ENCODE measurements at regions not wholly inside any gene's neighbourhood (a gene's known extent, or its start where the extent isn't known, plus 50 kb on each side); places are given as distances from the start of the nearest gene placed in this dataset.
A peak's percentile ranks its signal among the peaks of the same experiment; 100 is the strongest.

DNA sequence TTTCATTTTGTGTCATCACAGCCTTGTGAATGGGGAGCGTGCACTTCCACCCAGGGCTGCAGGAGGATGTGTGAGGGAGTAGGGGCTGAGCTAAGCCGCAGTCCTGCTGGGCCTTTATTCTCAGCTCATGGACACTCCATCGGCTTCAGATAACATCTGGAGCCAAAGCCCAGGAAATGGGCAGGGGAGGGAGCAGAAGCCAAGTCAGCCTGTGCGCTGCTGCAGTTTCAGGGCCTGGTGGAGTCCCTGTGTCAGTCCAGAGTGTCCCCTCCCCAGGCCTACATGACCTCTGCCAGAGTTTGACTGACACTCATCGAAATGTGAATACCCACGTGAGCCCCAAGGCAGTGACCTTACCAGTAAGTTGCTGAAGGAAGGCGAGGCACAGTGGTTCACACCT, 242.2 kb downstream of the LOXHD1 start:
- no peak overlapping the region for H3K27ac ChIP-seq
- TF ChIP-seq, protein P1, sequence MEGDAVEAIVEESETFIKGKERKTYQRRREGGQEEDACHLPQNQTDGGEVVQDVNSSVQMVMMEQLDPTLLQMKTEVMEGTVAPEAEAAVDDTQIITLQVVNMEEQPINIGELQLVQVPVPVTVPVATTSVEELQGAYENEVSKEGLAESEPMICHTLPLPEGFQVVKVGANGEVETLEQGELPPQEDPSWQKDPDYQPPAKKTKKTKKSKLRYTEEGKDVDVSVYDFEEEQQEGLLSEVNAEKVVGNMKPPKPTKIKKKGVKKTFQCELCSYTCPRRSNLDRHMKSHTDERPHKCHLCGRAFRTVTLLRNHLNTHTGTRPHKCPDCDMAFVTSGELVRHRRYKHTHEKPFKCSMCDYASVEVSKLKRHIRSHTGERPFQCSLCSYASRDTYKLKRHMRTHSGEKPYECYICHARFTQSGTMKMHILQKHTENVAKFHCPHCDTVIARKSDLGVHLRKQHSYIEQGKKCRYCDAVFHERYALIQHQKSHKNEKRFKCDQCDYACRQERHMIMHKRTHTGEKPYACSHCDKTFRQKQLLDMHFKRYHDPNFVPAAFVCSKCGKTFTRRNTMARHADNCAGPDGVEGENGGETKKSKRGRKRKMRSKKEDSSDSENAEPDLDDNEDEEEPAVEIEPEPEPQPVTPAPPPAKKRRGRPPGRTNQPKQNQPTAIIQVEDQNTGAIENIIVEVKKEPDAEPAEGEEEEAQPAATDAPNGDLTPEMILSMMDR (conservative IDR thresholded peaks at IDR 0.05) = no peak
- no peak for TF ChIP-seq ZFX (IDR thresholded peaks at IDR 0.05)

DNA sequence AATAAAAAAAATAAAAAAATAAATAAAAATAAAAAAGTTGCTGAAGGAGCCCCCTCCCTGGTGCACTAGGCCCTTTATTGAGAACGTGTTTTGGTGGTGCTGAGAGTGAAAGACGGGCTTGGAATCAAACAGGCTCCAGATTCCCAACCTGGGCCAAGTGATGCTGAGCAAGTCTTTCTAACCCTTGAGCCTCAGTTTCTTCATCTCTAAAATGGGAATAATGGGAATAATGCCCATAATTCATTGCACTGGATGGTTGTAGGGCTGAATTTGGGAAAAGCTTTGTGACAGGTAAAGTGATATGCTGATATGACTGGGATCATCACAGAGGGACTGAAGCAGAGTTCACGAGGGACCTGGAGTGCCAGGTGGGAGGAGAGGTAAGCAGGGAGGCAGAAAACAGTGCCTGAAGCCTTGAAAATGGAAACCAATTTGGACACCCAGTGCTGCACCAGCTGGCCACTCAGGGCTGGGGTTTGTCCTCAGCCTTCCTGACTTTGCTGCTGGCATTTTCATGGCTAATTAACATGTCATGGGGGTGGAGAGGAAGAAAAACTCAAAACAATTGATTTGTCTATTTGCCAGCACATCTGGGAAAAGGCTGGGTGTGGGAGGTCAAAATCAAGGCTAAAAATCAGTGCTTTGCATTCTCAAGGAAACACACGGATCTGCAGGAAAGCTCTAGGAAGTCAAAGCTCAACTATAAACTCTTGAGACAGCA, 241.3 kb downstream of the LOXHD1 start:
- TF ChIP-seq, protein P1 (conservative IDR thresholded peaks at IDR 0.05) = no peak
- TF ChIP-seq ZFX (IDR thresholded peaks at IDR 0.05) = no peak
- no peak overlapping the region for H3K27ac ChIP-seq

DNA sequence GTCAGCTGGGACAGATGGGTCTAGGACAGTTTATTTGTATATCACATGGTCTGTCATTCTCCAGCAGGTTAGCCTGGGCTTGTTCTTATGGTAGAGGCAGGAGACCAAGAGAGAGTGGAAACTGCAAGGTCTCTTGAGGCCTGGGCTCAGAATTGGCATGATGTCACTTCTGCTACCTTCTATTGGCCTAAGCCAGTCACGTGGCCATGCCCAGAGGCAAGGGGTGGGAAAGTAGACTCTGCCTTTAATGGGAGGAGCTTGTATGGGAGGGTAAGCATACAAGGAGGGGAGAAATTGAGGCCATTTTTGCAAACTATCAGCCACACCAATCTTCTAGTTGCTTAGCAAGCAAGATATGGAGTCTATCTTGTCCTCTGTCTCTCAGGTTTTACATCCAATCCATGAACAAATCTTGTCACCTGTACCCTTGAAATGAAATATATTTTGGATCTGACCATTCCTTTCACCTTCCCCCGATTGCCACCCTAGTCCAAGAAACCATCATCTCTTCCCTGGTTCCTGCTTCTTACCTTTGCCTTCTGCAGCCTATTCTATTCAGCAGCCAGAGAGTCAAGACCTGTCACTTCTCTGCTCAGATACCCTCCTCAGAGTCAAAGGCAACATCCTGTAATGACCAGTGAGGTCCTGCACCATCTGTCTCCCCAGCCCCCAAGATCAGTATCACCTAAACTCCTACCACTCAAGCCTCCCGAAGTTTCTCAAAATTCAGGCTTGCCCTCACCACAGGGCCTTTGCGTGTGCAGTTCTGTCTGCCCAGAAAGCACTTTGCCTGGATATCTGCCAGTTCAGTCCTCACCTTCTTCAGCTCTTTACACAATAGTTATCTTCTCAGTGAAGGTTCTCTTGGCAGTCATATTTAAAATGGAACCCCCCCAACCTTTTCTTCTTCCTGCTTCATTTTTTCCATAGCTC, 240.0 kb downstream of the LOXHD1 start:
- no peak for TF ChIP-seq ZFX (IDR thresholded peaks at IDR 0.05)
- TF ChIP-seq, protein P1 (conservative IDR thresholded peaks at IDR 0.05) = no peak
- H3K27ac ChIP-seq = no peak overlapping the region

DNA sequence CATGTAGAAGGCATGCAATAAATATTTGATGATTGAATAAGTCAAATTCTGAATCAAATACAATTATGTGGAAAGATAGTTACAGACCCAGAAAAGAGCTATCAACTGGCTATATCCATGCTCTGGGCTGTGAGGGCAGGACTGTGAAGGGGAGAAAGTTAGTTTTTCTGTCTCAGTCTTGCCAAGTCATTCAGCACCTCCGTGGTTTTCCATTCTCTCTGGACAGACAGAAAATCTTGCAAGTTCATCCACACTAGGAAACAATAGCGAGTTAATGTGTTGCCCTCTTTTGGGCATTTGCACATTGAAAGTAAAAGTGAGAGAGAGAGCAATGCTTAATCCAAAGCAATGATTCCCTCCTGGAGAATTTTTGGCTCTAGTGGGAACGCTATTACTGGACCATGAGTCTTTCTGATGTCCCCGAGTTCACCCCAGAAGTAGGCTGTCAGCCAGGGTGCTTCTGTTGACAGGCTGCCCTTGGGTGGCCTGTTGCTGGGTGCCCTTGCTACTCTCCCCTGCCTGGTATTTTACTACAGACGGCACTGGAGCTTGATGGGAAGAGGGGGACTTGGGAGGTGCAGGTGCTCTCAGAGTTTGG, 238.3 kb downstream of the LOXHD1 start:
- TF ChIP-seq, protein P1 (conservative IDR thresholded peaks at IDR 0.05) = no peak
- TF ChIP-seq ZFX (IDR thresholded peaks at IDR 0.05) = no peak
- H3K27ac ChIP-seq = no peak overlapping the region

DNA sequence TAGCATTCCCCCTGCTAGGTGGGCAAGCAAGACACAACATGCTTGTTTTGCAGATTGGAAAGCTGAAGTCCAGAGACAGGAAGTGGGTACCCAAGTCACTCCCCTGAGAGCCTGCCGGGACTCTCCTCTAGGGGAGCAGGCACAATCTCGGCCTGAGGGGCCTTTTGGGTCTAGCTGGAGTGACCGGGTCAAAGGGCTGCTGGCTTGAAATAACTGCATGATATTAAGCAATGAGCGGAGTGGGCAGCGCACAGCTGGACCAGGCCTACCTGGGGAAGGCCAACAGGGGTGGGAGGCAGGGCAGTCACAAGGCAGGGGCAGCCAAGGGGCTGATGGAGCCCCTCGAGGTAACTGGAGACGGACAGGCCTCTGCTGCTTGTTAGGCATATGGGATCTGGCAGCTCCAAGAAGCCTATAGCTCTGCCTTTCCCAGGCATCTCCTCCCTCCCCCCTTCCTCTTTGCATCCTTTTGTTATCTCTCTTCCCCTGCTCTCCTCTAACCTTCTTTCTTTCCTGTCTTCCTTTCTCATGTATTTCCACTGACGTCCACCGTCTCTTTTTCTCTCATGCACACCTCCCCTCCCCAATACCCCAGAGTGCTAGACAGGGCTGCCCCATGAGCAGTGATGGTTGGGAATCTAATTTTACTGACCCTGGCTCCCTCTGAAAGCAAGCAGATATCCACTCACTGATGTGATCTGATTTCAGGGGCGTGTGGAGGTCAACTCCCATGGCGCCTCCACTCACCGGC, 237.5 kb downstream of the LOXHD1 start:
- TF ChIP-seq, protein P1 (conservative IDR thresholded peaks at IDR 0.05) = no peak
- TF ChIP-seq ZFX (IDR thresholded peaks at IDR 0.05) = no peak
- H3K27ac ChIP-seq = no peak overlapping the region

DNA sequence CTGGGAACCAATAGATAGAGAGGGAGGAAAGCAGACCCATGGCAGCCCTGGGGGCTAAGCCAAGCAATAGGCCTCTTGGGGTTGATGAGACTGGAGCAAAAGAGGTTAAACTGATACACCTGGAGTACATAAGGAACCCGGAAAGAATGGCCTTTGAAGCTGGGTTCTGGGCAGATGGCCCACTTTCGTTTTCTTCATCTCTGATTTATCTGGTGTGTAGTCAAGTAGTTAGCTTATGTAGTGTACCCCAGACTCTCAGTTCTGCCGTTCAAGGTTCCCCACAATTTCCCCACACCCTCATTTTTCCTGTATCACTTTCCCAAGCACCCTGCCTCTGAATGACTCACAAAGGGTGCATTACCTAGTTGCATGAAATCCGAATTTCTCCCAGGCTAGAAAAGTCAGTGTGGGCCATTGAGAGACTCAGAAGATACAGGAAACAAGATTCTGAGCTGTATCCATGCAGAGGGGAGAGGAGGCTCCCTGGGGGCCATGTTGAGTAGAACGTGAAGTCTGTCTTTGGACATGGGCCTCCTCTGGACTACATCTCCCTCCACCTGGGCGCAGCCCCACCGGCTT, 235.0 kb downstream of the LOXHD1 start:
- TF ChIP-seq ZFX (IDR thresholded peaks at IDR 0.05) = no peak
- TF ChIP-seq, protein P1 (conservative IDR thresholded peaks at IDR 0.05) = no peak
- peak overlapping the region; percentile 45; the same call in 1 of the 2 replicates for H3K27ac ChIP-seq

Data from C4-2B (cell line).